Fibroblast of the aortic adventitia (primary cell): ENCODE measurements at regions not wholly inside any gene's neighbourhood (a gene's known extent, or its start where the extent isn't known, plus 50 kb on each side); places are given as distances from the start of the nearest gene placed in this dataset.

ENCODE experiments used
- DNase-seq: peaks from one replicate; pipeline ENCODE4 v3.0.0-alpha.2; 2010; ENCODE audit warnings: low read depth
- H3K4me3 ChIP-seq: 2 replicates; pipeline ENCODE4 v1.5.1; 2011; ENCODE audit warnings: low read depth, mild to moderate bottlenecking, control low read depth, low read length, moderate library complexity
- CTCF ChIP-seq: IDR thresholded peaks from 2 replicates; pipeline ENCODE4 v1.5.1; 2011; ENCODE audit warnings: mild to moderate bottlenecking, low read length, control low read depth, inconsistent platforms; ENCODE audit not compliant: insufficient read depth

- no peak overlapping the region for H3K4me3 ChIP-seq
- no peak for DNase-seq
- no peak for TF ChIP-seq CTCF
These were observed 712.9 kb upstream of the MAP3K7 start for GRCh38 chr6:91299544-91300491.

GRCh38 chr6:91298543-91299145, 711.8 kb upstream of the MAP3K7 start:
- TF ChIP-seq CTCF = no peak

GRCh38 chr6:91293395-91293794, 706.5 kb upstream of the MAP3K7 start:
- DNase-seq = no peak
- H3K4me3 ChIP-seq = no peak overlapping the region
- no peak for TF ChIP-seq CTCF

More at GRCh38 chr6:91298543-91299145, 711.8 kb upstream of the MAP3K7 start:
- no peak for DNase-seq
- no peak overlapping the region for H3K4me3 ChIP-seq

GRCh38 chr6:91291071-91291470, 704.2 kb upstream of the MAP3K7 start:
- no peak for TF ChIP-seq CTCF
- no peak for DNase-seq
- H3K4me3 ChIP-seq = no peak overlapping the region

GRCh38 chr6:91288741-91289140, 701.9 kb upstream of the MAP3K7 start:
- no peak for DNase-seq
- H3K4me3 ChIP-seq = no peak overlapping the region
- no peak for TF ChIP-seq CTCF

- no peak overlapping the region for H3K4me3 ChIP-seq
- no peak for TF ChIP-seq CTCF
- no peak for DNase-seq
These were observed 695.0 kb upstream of the MAP3K7 start for GRCh38 chr6:91281901-91282300.
